NCI-H128 (cell line): ENCODE measurements at regions not wholly inside any gene's neighbourhood (a gene's known extent, or its start where the extent isn't known, plus 50 kb on each side); places are given as distances from the start of the nearest gene placed in this dataset.
"Not testable (repeated sequence)": the region's sequence is repeated elsewhere in the genome, so short reads cannot be mapped to it uniquely, and the experiment has no call there.

Source experiments
- DNase-seq: peaks from one replicate; lab custom pipeline; 2025; ENCODE audit not compliant: unreplicated experiment; lab: John Stamatoyannopoulos, UW

DNA sequence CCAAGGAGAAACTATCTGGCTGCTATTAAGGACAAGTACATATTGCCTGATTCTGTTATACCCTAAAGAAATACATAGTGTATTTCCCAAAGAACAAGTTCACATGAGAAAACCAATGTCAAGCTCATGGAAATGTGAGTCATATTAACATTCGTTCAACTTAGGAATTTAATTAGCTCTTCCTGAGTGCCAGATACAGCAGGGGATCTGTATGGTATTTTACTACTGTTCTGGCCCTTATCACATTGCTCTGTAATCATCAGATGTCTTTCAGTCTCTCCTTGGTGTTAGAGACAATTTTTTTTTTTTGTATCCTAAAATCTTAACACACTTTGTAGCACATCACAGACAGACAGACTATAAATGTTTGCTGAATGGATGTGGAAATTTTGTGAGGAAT, 395.0 kb upstream of the CRIM1 start:
- no peak for DNase-seq

DNA sequence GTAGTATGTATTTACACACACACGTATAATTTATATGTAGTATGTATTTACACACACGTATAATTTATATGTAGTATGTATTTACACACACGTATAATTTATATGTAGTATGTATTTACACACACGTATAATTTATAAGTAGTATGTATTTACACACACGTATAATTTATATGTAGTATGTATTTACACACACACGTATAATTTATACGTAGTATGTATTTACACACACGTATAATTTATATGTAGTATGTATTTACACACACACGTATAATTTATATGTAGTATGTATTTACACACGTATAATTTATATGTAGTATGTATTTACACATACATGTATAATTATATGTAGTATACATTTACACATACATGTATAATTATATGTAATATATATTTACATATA, 398.5 kb upstream of the CRIM1 start:
- not testable (repeated sequence) for DNase-seq

DNA sequence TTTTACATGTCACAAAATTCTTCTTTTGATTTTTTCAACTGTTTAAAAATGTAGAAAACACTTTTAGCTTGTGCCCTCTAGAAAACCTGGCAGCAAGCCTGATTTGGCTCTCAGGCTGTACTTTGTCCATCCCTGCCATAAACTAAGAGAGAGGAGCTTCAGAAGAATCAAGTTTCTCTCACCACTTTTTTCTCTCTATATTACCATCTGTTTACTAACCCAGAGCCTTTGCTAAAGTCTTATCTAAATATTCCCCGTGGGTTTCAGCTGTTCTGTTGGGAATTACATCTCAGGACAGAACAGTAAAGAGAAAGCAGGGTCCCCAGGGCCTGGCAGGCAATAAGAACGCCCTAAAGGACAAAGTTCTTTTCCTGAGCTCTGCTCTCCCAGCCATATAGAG, 409.1 kb upstream of the CRIM1 start:
- no peak for DNase-seq

DNA sequence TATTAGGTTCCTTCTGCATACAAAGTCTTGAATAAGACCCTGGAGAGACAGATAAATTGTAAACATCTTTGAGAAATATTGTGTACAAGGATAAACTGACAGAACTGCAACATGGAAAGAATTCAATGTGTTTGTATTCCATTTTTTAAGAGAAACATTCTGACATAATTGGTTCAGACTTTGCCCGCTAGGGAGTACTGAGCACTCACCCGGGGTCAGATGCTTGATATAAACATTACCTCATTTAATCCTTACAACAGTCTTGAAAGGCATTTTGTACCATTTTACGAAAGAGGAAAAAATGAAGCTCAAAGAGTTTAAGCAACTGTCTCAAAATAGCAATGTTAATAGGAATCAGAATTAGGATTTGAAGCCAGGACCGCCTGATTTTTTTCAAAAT, 416.7 kb upstream of the CRIM1 start:
- no peak for DNase-seq

DNA sequence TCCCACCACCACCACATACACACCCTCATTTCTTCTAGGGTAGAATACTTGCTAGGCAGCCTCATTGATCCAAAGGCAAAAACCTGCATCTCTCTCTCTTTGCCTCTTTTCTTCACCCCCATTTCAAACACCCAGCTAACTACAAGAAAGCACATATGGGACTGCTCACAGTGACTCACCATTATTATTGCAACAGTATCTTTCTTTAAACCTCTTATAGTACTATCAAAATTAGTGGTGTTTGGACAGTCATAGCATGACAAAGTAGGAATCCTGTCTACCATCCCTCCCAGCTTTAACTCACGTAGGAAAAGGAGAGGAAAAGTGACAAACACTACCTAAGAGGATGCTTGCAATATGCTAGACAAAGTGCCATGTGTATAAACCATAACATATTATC, 422.5 kb upstream of the CRIM1 start:
- DNase-seq = no peak

DNA sequence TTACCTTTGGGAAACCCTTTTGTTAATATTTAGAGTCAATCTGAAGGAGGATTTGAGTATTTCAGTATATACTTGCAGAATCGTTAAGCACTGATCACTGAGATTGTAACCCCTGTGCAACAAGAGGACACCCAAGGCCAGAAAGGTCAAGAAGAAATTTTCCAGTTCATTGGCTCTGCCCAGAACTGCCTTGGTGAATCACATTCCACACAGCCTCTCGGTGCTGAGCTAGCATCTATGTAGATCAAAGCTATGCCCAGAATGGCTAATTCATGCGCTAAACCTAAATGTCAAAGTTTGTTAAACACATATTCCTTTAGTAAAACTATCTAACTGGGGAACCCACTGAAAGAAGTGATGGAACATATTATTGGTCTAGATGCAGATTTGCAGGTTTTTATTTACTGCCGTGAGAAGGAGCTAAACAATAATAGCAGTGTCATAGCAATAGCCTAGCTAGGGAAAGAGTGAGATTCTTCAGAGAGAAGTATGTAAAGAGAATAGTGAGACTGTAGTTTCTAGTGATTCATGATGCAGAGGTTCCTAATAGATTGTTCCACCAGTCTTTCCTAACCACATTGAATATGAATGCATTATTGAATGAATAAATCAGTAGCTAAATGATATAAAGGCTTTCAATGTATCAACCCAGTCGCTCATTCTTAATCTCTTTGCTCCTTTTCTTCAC, 423.2 kb upstream of the CRIM1 start:
- DNase-seq = no peak

DNA sequence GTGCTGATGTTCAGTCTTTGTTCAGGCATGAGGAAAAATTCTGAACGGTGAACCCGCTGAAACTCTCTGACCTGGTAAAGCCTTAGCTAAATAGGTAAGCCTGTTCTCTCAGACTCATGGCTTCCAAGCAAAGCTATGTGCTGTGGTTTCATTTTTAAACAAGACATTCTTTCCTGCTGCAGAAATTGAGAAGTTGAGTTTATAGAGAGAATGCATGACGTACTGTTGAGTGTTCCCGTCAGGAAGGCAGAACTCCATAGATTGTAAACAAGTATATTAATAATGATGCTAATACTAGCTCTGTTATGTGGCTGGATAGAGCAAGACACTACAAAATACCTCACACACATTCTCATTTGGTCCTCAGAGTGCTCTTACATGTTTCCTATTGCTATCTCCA, 424.0 kb upstream of the CRIM1 start:
- DNase-seq = no peak

DNA sequence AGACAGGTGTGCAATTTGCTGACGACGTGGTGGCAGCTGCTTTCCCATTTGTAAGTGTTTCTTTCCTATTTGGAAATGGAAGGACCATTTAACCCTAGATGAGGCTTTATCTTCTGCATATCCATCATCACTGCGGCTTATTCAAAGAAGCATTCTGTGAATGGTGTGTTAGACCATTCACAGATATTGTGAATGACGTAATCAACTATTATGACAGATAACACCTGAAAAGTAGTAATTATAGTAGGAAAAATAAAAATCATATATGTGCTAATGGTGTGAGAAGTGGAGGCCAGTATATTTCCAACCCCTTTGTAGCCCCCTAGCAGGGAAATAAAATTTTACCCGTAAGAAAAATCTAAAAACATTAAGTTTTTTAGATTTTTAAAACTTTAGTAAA, 424.5 kb upstream of the CRIM1 start:
- DNase-seq = no peak

DNA sequence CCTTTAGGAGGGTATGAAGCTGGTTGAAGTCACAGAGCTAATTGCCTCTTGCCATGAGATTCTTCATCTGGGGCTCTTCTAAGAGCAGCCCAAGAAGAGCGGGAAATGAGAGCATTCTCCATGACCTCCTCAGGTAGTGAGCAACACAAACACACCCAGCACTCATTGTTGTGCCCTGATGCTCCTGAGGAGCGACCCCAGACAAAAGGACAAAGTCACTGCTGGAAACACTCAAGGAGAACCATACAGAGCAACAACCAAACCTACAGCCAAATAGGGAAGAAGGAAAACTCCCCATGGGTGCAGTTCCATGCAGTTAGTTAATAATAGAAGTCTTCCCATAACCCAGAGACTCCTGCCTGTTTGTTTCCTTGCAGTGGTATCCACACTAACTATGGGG, 426.0 kb upstream of the CRIM1 start:
- DNase-seq = no peak

DNA sequence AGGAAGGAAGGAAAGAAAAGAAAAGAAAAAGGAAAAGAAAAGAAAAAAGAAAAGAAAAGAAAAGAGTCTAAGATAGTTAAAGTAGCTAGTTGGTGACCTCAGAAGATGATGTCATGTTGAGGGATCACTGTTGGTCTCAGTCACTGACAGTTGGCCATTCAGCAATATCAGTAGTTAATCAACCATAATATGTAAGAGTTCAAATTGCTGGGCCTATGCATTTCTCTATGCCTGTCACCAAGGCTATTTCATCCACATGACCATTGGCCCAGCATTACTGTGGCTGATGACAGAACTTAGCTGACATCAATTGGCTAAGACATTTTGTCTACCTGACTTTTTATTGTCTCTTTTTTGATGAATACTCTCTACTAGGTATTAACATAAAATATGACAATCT, 435.5 kb upstream of the CRIM1 start:
- no peak for DNase-seq

DNA sequence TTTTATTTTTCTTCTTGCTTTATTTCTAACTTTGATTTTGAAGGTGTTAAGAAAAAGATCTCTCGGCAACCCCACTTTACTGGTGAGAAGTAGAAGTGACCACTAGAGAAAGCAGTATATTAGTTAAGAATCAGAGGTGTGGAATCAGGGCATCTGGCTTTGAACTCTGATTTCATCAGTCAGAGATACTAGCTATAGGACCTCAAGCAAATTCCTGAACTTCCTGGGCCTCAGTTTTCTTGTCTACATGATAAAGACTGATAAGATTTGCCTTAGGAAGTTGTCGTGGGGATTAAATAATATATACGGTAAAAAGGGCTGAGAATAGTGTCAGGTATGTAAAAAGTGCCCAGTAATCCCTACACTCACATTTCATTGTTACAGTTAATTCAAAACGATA, 440.3 kb upstream of the CRIM1 start:
- no peak for DNase-seq

DNA sequence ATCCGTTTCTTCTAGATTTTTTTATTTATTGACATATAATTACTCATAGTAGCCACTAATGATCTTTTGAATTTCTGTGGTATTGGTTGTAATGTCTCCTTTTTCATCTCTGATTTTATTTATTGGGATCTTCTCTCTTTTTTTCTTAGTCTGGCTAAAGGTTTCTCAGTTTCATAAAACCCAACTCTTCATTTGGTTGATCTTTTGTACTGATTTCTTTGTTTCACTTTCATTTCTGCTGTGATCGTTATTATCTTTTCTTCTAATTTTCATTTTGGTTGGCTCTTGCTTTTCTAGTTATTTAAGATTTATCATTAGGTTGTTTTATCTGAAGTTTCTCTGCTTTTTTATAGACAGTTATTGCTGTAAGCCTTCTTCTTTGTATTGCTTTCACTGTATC, 463.6 kb upstream of the CRIM1 start:
- DNase-seq = no peak

DNA sequence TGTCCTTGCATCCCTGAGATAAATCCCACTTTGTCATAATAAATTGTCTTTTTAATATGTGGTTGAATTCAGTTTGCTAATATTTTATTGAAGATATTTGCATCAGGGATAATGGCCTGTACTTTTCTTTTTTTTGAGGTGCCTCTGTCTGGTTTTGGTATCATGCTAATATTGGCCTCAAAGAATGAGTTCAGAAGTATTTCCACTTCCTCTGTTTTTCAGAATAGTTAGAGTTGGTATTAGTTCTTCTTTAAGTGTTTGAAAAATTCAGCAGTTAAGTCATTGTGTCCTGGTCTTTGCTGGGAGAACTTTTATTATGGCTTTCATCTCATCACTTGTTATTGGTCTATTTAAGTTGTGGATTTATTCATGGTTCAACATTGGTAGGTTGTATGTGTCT, 464.1 kb upstream of the CRIM1 start:
- DNase-seq = no peak

DNA sequence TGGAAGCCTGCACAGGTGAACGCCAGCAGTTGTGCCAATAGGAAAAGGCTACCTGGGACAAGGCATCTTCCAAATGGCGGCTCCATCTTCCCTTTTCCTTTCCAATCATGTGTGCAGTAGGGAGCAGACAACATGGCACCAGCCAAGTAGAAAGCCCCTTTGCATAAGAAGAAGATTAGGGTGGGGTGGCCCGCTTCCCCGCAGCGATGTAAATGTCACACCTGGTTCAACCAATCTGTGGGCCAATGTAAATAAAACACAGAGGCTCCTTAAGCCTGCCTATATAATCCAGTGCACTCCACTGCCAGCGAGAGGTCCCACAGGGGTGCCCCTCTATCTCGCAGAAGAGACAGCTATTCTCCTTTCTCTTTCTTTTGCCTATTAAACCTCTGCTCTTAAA, 468.4 kb upstream of the CRIM1 start:
- no peak for DNase-seq

DNA sequence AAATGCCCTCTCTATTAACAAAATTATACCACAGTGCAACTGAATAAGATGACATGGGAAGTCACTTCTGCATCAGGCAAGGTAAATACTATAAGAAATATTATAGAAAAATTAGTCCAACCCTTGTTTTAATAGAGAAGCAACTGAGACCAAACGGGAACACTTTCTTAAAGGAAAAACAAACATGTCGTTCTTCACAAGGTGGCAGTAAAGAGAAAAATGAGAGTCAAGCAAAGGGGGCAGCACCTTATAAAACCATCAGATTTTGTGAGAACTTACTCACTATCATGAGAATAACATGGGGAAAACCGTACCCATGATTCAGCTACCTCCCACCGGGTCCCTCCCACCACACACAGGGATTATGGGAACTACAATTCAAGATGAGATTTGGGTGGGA, 481.7 kb upstream of the CRIM1 start:
- no peak for DNase-seq

DNA sequence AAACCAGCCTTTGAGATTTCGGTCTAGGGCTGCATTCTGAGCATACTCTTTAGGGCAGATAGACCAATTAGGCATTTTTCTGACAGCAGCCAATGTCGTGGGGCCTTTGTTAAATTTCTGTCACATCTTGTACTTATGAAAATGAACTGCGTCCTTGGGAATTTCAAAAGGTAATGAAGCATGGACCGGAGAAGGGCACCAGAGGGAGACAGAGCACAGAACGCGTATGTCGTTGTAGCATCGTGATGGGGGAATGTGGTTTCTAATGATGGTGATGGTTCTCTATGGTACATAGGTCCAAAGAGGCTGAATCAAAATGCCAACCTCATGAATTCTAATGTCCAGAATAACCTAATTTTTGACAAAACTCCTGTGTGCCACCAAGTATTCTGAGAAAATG, 483.9 kb upstream of the CRIM1 start:
- DNase-seq = no peak

DNA sequence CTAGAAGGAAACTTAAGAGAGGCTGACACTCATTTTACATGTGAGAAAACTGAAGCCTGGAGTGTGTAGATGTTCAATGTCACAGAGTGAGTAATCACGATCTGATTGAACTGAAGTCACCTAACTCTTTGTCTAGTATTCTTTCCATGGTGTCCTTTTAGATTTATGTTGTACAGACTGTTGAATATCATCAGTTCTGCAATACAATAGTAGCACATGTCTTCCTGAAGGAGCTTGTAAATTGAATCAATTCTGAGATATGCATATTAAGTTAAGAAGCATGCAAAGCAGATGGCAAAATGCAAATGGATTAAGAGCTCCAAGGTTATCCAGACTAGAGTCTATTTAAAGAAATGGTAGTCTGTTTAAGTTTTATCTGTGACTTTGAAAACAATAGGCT, 484.9 kb upstream of the CRIM1 start:
- DNase-seq = no peak

DNA sequence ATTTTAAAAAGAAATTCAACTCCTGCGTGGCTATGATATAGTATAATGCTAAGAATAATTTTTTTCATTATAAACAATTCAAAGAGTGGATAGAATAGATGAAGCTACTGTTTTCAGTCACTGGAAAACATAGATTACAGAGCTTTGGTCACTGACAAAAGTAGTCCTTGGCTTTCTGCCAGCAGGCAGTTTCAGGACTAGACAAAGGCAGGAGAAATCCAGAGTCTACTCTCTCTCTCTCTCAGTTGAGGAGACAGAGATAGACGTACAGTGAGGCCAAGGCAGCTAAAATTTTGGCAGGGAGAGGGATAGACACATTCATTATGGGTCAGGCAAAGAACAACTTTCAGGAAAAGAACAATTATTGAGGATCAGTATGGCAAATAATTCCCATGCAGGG, 491.4 kb upstream of the CRIM1 start:
- DNase-seq = no peak

DNA sequence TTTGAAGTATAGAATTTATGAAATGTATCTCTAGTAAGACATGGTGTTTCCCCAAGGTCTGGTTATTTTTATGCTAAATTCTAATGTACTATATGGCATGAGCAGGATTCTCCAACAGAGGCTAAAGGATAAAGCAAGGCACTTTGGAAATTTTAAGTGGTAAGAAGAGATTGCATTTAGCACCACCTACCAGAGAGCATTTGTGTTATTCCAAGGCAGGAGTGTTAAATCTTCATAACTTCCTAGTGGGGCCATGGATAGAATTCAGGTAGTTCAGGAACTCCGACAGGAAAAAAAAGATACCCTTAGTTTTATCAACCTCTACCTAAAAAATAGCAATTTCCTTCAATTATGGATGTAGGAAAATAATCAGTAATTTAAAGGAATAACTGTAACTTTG, 497.4 kb upstream of the CRIM1 start:
- DNase-seq = no peak

DNA sequence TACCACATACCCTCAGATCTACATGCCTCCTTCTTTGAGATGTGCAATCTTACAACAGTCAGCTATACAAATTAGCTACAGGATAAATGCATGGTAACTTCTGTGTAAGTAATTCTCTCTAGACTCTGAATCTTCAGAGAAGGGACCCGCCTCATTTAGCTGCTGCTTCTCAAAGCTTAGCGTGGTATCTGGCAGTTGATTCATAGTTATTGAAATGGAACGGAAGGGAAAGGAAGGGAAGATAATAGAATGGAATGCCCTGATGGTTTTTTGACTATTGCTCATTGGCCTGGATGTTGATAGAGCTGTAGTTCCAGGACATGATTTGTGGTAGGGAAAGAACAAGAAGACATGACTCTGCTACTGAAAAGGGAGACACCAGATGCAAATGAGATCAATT, 498.1 kb upstream of the CRIM1 start:
- no peak for DNase-seq

DNA sequence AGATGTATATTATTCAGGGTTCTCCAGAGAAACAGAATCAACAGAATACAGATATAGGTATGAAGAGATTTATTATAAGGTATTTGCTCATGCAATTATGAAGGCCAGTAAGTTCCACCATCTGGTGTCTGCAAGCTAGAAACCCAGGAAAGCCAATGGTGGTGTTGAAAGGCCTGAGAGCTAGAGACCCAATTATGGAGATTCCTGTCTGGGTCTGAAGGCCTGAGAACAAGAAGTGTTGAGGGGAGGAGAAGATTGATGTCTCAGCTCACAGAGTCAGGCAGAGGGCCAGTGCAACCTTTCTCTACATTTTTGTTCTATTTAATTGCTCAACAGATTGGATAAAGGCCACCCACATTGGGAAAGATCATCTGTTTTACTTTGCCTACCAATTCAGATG, 524.2 kb upstream of the CRIM1 start:
- DNase-seq = no peak

DNA sequence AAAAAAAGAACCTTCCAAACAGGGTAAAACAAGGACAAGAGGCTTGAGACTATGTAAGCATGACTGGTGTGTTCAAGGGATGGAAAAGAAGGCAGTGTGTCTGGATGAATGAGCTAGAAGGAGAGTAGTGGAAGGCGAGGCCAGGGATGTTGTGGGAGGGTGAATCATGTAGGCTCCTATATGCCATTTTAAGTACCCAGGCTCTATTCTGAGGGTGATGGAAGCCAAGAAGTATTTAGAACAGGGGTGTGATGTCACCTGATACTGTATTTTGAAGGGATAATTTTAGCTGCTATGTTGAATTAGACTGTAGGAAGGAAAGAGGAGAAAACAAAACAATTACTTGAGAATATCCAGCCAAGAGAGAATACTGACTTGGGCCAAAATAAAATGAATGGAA, 524.7 kb upstream of the CRIM1 start:
- DNase-seq = no peak

DNA sequence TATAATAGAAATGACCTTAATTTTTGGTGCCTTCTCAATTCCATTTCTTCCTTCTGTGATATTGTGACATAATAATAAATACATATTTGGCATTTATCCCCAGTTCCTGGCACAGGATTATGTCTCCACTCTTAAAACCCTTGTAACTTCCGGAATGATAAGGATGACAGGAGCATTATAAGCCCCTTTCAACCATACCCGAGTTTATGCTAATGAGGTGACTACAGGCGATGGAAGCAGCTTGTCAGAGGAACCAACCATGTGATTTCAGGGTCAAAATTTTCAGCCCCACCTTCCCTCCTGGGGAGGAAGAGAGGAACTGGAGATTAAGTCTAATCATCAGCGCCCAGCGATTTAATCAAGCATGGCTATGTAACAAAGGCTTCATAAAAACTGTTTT, 528.5 kb upstream of the CRIM1 start:
- DNase-seq = no peak

DNA sequence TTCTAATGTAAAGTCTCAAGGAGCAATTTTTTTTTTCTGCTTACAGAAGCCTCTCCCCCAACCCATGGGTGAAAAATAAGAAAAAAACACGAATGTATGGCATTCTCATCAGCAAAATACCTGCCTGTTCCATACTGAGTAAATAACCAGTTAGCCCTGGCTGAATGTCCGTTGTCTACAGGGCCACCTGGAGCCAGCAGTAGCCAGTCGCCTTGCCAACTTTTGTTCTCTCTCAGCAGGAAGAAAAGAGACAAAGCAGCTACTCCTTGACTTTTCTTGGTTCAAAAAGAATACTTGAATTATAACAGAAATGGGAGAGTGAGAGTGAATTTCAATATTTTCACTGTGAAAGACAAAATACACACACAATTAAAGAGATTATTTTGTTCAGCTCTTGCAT, 532.9 kb upstream of the CRIM1 start:
- no peak for DNase-seq
